ENCODE measurements at regions not wholly inside any gene's neighbourhood (a gene's known extent, or its start where the extent isn't known, plus 50 kb on each side); places are given as distances from the start of the nearest gene placed in this dataset.

GRCh38 chr5:86011937-86012336, 605.8 kb upstream of the COX7C start:
- no peak overlapping the region for H3K27ac Mint-ChIP-seq
- TF ChIP-seq CTCF (IDR thresholded peaks at IDR 0.05; ENCODE audit: unreplicated experiment in 3 of 3), result no peak

GRCh38 chr5:86029308-86029707, 588.4 kb upstream of the COX7C start:
- Mint-ChIP-seq H3K27ac (no peak overlapping the region), H3K27me3 (ENCODE audit: low read depth) (no peaks in the 10 kb centered on the region), H3K9me3 (no peaks in the 10 kb centered on the region), H3K36me3 (ENCODE audit: low read depth) (no peaks in the 10 kb centered on the region), H3K4me1 (no peaks in the 10 kb centered on the region), H3K4me3 (no peak overlapping the region)
- no peak for TF ChIP-seq CTCF (IDR thresholded peaks at IDR 0.05; ENCODE audit: unreplicated experiment in 3 of 3)

More at GRCh38 chr5:86011937-86012336, 605.8 kb upstream of the COX7C start:
- Mint-ChIP-seq H3K36me3 (ENCODE audit: low read depth) (no peaks in the 10 kb centered on the region), H3K4me1 (no peaks in the 10 kb centered on the region), H3K27me3 (ENCODE audit: low read depth) (no peaks in the 10 kb centered on the region), H3K9me3 (peaks cover 19% of the 10 kb centered on the region), H3K4me3 (no peak overlapping the region)

DNA sequence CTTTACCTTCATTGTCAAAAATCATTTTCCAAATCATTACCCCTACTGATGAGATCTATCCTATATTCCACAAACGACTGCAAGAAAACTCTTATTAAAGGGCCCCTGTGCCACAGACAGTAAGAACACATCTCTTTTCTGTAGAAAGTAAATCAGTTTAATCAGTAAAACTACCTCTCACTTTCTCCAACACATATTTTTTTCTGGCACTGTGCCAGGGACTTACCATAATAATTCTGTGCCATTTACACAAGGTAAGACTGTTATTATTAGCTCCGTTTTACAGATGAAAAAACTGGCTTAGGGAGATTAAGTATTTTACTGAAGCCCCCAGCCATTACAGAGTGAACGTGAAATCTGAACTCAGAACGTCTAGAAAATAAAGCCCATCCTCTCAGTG, 587.0 kb upstream of the COX7C start:
- Mint-ChIP-seq H3K27me3 (ENCODE audit: low read depth) (no peaks in the 10 kb centered on the region), H3K27ac (no peak overlapping the region), H3K36me3 (ENCODE audit: low read depth) (no peaks in the 10 kb centered on the region), H3K4me1 (no peaks in the 10 kb centered on the region), H3K4me3 (no peak overlapping the region), H3K9me3 (no peaks in the 10 kb centered on the region)
- TF ChIP-seq CTCF (IDR thresholded peaks at IDR 0.05; ENCODE audit: unreplicated experiment in 3 of 3), result no peak

- Mint-ChIP-seq H3K4me1 (no peaks in the 10 kb centered on the region), H3K4me3 (no peak overlapping the region), H3K27ac (no peak overlapping the region), H3K36me3 (ENCODE audit: low read depth) (no peaks in the 10 kb centered on the region), H3K9me3 (no peaks in the 10 kb centered on the region), H3K27me3 (ENCODE audit: low read depth) (no peaks in the 10 kb centered on the region)
- TF ChIP-seq CTCF (IDR thresholded peaks at IDR 0.05; ENCODE audit: unreplicated experiment in 3 of 3), result no peak
Measured at GRCh38 chr5:86038566-86038965, 579.2 kb upstream of the COX7C start.

DNA sequence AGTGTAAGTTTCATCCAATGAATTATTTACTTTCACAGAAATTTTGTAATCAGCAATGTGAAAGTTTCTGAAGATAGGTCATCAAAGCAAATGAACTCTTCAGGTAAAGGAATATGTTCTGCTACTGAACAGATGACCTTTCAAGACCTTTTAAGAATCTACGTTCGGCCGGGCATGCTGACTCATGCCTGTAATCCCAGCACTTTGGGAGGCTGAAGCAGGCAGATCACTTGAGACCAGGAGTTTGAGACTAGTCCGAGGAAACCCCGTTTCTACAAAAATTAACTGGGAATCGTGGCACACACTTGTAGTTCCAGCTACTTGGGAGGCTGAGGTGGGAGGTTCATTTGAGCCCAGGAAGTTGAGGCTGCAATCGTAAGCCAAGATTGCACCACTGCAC, 578.4 kb upstream of the COX7C start:
- H3K4me3 Mint-ChIP-seq, result no peak overlapping the region
- H3K27me3 Mint-ChIP-seq (ENCODE audit: low read depth), result no peaks in the 10 kb centered on the region
- H3K36me3 Mint-ChIP-seq (ENCODE audit: low read depth), result no peaks in the 10 kb centered on the region
- no peak for TF ChIP-seq CTCF (IDR thresholded peaks at IDR 0.05; ENCODE audit: unreplicated experiment in 3 of 3)
- H3K9me3 Mint-ChIP-seq, result no peaks in the 10 kb centered on the region
- no peak overlapping the region for H3K27ac Mint-ChIP-seq
- no peaks in the 10 kb centered on the region for H3K4me1 Mint-ChIP-seq

DNA sequence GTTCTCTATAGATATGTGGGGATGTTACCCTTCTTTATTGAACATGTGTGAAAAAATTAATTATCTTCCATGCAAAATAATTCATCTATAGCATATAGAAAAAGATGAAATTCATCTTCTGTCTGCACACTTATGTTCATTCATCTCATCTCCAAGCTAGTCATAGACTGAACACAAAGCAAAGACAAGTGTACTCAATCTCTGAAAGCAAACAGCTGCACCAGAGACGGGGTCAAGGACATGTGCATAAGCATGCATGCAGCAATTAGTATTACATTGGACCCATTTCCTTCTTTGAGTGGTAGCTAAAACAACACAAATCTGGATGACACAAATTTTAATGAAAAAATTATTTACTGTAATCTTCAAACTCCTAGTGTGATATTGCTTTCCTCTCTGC, 547.0 kb upstream of the COX7C start:
- Mint-ChIP-seq H3K27me3 (ENCODE audit: low read depth) (no peaks in the 10 kb centered on the region), H3K4me1 (no peaks in the 10 kb centered on the region), H3K4me3 (no peak overlapping the region), H3K27ac (no peak overlapping the region), H3K36me3 (ENCODE audit: low read depth) (no peaks in the 10 kb centered on the region), H3K9me3 (no peaks in the 10 kb centered on the region)
- no peak for TF ChIP-seq CTCF (IDR thresholded peaks at IDR 0.05; ENCODE audit: unreplicated experiment in 3 of 3)
